RWPE1 (cell line): ENCODE measurements at regions not wholly inside any gene's neighbourhood (a gene's known extent, or its start where the extent isn't known, plus 50 kb on each side); places are given as distances from the start of the nearest gene placed in this dataset.

Experiments used
- CTCF ChIA-PET: fragments of 350-600 bp; sonication (Branson Sonifier 250); formaldehyde crosslinking; extraction: SDS; loops from one replicate; lab custom pipeline; 2021; lab: Yijun Ruan, JAX
- POLR2A ChIA-PET: fragments of 400-600 bp; formaldehyde crosslinking; extraction: SDS; loops from one replicate; lab custom pipeline; 2020; ENCODE audit warnings: antibody characterized with exemption; ENCODE audit not compliant: low non-redundant PET; lab: Yijun Ruan, JAX
- DNase-seq: peaks from one replicate; pipeline ENCODE4 v3.0.0; 2012; ENCODE audit warnings: low spot score
- H3K27ac ChIP-seq: fragments of 450-650 bp; 2 replicates; pipeline ENCODE4 v1.5.1; 2017
- CTCF ChIP-seq: fragments of 450-650 bp; conservative IDR thresholded peaks from 2 replicates; pipeline ENCODE4 v1.5.1; 2017; ENCODE audit warnings: low read depth, mild to moderate bottlenecking

GRCh38 chr6:147944122-147944521, 398.5 kb upstream of the SASH1 start:
- POLR2A ChIA-PET = no interaction called here
- TF ChIP-seq CTCF = no peak
- no peak for DNase-seq
- no peak overlapping the region for H3K27ac ChIP-seq
- CTCF ChIA-PET = no interaction called here

GRCh38 chr6:147947521-147947920, 395.1 kb upstream of the SASH1 start:
- CTCF ChIA-PET = interaction anchor here (0.6 kb wide), 1 partner anchor 204 kb away, joined by 3 read pairs; no protein-coding TSS in a partner anchor

GRCh38 chr6:147949981-147950622, 392.5 kb upstream of the SASH1 start:
- DNase-seq = no peak
- POLR2A ChIA-PET = no interaction called here
- no peak for TF ChIP-seq CTCF
- H3K27ac ChIP-seq = peak overlapping the region; percentile 55
- CTCF ChIA-PET = interaction anchor here (0.7 kb wide), 1 partner anchor 194 kb away, joined by 3 read pairs; no protein-coding TSS in a partner anchor

More at GRCh38 chr6:147947521-147947920, 395.1 kb upstream of the SASH1 start:
- POLR2A ChIA-PET = no interaction called here
- no peak for DNase-seq
- no peak overlapping the region for H3K27ac ChIP-seq
- TF ChIP-seq CTCF = no peak

- peak overlapping the region; percentile 55 for H3K27ac ChIP-seq
- no peak for TF ChIP-seq CTCF
- no peak for DNase-seq
- POLR2A ChIA-PET = no interaction called here
- CTCF ChIA-PET = interaction anchor here (0.7 kb wide), 1 partner anchor 194 kb away, joined by 3 read pairs; no protein-coding TSS in a partner anchor
Measured at GRCh38 chr6:147950623-147950987, 392.0 kb upstream of the SASH1 start.

- TF ChIP-seq CTCF = no peak
- ChIA-PET CTCF (interaction anchor here (0.6 kb wide), 1 partner anchor 23 kb away, joined by 4 read pairs; no protein-coding TSS in a partner anchor), POLR2A (no interaction called here)
- no peak for DNase-seq
- H3K27ac ChIP-seq = no peak overlapping the region
Measured at GRCh38 chr6:147951726-147952125, 390.9 kb upstream of the SASH1 start.

- no peak overlapping the region for H3K27ac ChIP-seq
- ChIA-PET CTCF (no interaction called here), POLR2A (no interaction called here)
- peak; percentile 28 for DNase-seq
- TF ChIP-seq CTCF = no peak
Measured at GRCh38 chr6:147954938-147955337, 387.7 kb upstream of the SASH1 start.
